Omental fat pad (tissue), 3 donors: ENCODE measurements at regions not wholly inside any gene's neighbourhood (a gene's known extent, or its start where the extent isn't known, plus 50 kb on each side); places are given as distances from the start of the nearest gene placed in this dataset.
"Not testable (repeated sequence)": the region's sequence is repeated elsewhere in the genome, so short reads cannot be mapped to it uniquely, and the experiment has no call there.

Source experiments
- ATAC-seq: fragments of 150-250 bp; one replicate; pipeline ENCODE4 v1.9.1; 2016; ENCODE audit warnings: mild to moderate bottlenecking, moderate library complexity; ENCODE audit not compliant: low FRiP score
- DNase-seq: peaks from one replicate; pipeline ENCODE4 v3.0.0-alpha.2; 2019; ENCODE audit warnings: low spot score
- CTCF ChIP-seq, 3 donors: fragments of 450-650 bp; IDR thresholded peaks; one replicate each; pipeline ENCODE4 v1.5.1; 2016 to 2017; ENCODE audit warnings: antibody characterized with exemption in 3 of 3, mild to moderate bottlenecking in 3 of 3, moderate library complexity in 2 of 3

GRCh38 chr10:25831080-25831479 is 102.9 kb upstream of the MYO3A start:
- no peak for TF ChIP-seq CTCF (IDR thresholded peaks at IDR 0.05)
- DNase-seq (no peak), ATAC-seq (no peak)

GRCh38 chr10:25839683-25840082 is 94.3 kb upstream of the MYO3A start:
- DNase-seq (no peak), ATAC-seq (no peak)
- no peak for TF ChIP-seq CTCF (IDR thresholded peaks at IDR 0.05)

- not testable (repeated sequence) for ATAC-seq, DNase-seq
Observed at GRCh38 chr10:25840875-25841274, 93.2 kb upstream of the MYO3A start.

- DNase-seq: no peak
- no peak for ATAC-seq
- no peak for TF ChIP-seq CTCF (IDR thresholded peaks at IDR 0.05)
Observed at GRCh38 chr10:25842146-25842545, 91.9 kb upstream of the MYO3A start.

GRCh38 chr10:25843551-25844170 is 90.4 kb upstream of the MYO3A start:
- DNase-seq: no peak

GRCh38 chr10:25844716-25845115 is 89.3 kb upstream of the MYO3A start:
- not testable (repeated sequence) for ATAC-seq, DNase-seq

More at GRCh38 chr10:25843551-25844170, 90.4 kb upstream of the MYO3A start:
- TF ChIP-seq CTCF (IDR thresholded peaks at IDR 0.05): no peak
- ATAC-seq: peak; percentile 48

GRCh38 chr10:25849268-25849667 is 84.8 kb upstream of the MYO3A start:
- no peak for ATAC-seq
- TF ChIP-seq CTCF (IDR thresholded peaks at IDR 0.05): no peak
- DNase-seq: no peak

- ATAC-seq (no peak), DNase-seq (no peak)
- no peak for TF ChIP-seq CTCF (IDR thresholded peaks at IDR 0.05)
Observed at GRCh38 chr10:25849988-25850387, 84.0 kb upstream of the MYO3A start.
